ENCODE measurements at regions not wholly inside any gene's neighbourhood (a gene's known extent, or its start where the extent isn't known, plus 50 kb on each side); places are given as distances from the start of the nearest gene placed in this dataset.
"Not testable (repeated sequence)": the region's sequence is repeated elsewhere in the genome, so short reads cannot be mapped to it uniquely, and the experiment has no call there.

DNA sequence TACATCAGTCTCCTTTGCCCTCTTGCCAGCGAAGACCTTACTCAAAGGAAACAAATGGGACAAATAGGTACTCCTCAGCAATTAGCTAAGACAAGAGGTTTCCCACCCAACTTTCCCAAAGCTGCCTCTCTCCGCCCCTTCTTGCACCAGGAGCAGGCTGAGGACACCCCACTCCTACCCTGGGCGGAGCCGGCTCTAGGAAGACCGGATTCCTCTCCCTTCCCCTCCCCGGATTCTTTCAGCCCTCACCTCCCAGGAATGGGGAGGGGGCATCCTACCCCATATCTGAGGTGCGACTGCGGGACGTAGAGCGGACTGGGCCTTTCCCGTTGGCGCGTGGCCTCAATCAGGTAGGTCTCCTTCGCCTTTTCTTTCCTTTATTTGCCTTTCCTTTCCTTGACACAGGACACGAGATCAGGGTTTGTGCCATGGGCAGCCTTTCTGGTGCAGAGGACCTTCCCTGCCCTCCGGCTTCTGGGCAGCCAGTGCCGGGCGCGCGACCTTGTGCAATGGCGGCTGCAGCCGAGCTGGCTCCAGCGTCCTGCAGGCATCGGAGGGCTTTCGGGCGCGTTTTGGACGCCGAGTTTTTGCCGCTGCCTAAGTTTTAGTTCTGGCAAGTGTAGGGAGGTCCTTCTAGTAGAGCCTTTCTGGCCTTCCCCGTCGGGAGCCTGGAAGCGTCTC, 279.9 kb downstream of the PLS3 start:
- DNase-seq, result not testable (repeated sequence)

DNA sequence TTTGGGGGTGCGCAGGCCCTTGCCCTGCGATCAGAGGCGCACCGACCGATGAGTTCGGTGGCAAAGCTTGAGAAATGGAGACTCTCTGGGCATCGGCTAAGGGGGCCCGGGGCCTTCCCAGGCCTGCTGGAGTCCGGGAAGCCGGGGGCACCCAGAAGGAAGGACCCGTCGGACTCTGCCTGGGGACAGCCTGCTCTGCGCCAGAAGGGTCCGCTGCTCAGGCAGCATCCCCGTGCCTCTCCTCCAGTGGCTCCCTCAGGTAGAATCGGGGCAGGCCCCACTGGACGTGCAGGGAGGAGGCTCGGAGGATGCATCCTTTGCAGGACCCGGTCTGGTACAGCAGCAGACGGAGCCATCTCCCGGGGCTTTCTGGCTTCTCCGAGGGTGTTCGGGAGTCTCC, 290.0 kb downstream of the PLS3 start:
- not testable (repeated sequence) for DNase-seq

DNA sequence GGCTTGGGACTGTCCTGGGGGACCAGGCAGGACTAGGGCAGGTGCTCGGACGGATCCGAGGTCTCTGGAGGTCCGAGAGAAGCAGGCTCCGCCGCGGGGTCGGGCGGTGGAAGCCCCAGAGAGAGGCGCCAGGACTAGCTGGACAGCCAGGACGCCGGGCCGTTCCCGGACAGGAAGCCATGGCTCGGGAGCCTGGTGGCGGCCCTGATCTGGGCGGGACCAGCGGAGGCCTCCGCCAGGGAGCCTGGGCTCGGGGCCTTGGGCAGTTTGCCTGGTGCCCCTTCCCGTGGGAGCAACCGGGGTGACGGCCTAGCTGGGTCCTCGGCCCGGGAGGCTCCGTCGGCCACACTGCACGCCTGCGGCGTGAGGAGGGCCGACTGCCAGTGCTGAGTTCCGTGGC, 292.3 kb downstream of the PLS3 start:
- DNase-seq, result not testable (repeated sequence)

DNA sequence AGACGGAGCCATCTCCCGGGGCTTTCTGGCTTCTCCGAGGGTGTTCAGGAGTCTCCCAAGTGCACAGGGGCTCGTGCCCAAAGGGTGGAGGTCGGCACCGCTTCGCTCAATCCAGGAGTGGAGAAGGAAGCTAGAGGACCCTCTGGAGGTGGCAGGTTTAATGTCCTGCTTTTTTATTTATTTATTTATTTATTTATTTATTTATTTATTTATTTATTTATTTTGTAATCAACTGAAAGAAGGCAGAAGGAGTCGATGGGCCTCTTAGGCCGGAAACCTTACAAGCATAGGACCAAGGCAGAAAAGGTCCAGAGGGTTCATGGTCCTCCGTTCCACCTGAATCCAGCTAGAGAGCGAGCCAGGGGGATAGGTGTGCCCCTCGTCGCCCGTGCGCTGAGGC, 289.4 kb upstream of the AGTR2 start:
- DNase-seq, result not testable (repeated sequence)

DNA sequence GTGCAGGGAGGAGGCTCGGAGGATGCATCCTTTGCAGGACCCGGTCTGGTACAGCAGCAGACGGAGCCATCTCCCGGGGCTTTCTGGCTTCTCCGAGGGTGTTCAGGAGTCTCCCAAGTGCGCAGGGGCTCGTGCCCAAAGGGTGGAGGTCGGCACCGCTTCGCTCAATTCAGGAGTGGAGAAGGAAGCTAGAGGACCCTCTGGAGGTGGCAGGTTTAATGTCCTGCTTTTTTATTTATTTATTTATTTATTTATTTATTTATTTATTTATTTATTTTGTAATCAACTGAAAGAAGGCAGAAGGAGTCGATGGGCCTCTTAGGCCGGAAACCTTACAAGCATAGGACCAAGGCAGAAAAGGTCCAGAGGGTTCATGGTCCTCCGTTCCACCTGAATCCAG, 286.4 kb upstream of the AGTR2 start:
- not testable (repeated sequence) for DNase-seq

DNA sequence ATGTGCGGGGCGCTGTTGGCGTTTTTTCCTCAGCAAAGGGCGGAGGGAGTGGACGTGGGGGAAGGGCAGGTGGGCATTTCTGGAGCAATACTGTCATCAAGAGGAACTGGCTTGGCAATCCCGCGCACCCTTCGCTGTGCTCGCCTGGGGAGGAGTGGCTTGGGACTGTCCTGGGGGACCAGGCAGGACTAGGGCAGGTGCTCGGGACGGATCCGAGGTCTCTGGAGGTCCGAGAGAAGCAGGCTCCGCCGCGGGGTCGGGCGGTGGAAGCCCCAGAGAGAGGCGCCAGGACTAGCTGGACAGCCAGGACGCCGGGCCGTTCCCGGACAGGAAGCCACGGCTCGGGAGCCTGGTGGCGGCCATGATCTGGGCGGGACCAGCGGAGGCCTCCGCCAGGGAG, 282.5 kb upstream of the AGTR2 start:
- not testable (repeated sequence) for DNase-seq

DNA sequence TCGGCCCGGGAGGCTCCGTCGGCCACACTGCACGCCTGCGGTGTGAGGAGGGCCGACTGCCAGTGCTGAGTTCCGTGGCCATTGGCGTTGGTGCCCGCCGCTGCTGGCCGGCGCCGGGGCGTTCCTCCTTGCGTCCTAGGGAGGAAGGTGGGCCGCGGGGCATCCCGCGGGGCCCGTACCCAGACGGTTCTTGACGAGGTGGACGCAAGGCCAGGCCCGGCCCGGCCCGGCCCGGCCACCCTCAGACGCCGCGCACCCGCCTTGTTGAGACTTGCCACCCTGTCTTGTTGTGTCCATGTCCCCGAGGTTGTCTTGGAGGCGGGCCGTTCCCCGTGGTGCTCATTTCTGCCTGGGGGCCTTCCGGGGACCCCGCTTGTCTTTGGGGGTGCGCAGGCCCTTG, 282.0 kb upstream of the AGTR2 start:
- not testable (repeated sequence) for DNase-seq

DNA sequence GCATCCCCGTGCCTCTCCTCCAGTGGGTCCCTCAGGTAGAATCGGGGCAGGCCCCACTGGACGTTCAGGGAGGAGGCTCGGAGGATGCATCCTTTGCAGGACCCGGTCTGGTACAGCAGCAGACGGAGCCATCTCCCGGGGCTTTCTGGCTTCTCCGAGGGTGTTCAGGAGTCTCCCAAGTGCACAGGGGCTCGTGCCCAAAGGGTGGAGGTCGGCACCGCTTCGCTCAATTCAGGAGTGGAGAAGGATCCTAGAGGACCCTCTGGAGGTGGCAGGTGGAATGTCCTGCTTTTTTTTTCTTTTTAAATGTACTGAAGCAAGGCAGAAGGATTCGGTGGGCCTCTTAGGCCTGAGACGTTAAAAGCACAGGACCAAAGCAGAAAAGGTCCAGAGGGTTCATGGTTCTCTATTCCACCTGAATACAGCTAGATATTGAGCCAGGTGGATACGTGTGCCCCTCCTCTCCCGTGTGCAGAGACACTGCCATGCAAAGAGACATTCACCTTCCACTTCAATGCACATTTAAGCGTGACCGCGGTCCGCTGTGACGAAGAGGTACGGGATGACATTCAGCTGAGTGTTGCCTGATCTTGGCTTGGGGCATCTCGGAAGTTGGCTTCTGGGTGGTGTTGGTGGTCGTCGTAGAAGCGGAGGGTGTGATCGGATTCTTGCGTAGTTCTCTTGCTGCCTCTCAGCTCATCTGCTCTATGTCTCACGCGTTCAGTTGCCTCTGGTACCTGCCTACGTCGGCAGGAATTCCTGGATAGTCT, 281.2 kb upstream of the AGTR2 start:
- DNase-seq, result no peak

DNA sequence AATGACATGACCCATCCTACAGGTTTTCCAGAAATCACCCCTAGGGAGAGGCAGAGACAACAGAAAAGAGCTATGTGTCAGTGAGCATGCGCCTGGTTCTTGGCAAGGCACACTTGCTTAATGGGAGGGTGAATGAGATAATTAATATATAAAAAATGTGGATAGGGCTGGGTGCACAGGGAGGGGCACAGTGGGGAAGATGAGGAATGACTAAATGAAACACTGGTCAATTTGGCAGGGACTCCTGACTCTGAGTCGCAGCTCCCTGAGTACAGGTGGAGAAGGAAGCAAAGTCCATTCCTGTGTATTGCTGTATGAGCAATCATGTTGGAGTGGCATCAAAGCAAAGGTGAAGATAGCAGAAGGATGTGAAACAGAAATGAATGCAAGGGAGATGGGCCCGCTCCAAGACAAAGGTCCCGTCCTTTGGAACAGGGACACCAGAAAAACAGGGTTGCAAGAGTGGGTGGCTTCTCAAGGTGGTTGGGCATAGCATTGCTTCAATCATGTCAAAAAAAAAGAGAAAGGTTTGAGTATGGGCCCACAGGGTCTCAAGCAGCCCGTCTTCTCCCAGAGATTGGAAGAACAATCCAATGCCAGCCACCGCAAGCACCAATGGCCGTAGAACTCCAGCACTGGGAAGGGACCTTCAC, 278.4 kb upstream of the AGTR2 start:
- DNase-seq, result no peak

DNA sequence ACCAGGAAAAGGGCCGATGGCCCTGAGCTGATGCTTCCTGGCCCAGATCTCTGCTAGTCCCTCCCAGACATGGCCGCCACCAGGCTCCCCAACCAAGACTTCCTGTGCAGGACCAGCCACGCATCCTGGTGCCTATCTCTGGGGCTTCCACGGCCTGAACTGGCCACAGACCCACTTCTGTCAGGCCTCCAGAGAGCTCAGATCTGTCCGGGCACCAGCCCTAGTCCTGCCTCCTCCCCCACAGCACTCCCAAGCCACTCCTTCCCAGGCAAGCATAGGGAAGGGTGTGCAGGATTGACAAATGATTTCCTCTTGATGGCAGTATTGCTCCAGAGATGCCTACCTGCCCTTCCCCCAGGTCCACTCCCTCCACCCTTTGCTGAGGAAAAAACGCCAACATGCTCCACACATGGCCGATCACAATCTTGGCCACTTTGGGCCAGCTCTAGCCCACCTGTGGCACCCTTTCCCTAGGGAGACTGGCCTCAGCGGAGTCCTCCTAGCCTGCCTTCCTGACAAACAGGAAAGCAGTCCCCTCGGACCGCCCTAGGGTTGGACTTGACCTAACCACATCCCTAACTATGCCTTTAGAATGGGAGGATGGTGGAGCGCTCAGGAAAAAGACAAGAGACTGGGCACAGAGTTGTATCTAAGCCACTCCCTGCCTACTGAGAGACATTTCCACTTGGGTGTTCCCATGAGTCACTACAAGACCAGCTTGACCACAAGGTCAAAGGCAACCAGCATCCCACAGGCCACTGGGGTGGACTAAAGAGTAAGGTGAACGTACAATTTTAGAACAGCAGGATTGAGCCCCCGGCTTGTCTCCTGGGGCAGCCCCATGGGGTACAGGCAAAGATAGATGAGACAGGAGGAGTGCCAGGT, 277.5 kb upstream of the AGTR2 start:
- no peak for DNase-seq

DNA sequence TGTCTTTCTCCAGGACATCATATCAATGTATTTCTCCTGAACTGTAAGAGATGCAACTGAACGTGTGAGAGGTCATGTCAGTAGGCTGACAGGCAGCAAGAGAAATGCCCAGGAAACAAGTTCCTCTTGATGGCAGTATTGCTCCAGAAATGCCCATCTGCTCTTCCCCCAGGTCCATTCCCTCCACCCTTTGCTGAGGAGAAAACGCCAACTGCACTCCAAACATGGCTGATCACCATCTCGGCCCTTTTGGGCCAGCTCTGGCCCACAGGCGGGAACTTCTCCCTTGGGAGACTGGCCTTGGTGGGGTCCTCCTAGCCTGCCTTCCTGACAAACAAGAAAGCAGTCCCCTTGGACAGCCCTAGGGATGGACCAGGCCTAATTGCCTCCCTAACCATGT, 276.5 kb upstream of the AGTR2 start:
- no peak for DNase-seq

DNA sequence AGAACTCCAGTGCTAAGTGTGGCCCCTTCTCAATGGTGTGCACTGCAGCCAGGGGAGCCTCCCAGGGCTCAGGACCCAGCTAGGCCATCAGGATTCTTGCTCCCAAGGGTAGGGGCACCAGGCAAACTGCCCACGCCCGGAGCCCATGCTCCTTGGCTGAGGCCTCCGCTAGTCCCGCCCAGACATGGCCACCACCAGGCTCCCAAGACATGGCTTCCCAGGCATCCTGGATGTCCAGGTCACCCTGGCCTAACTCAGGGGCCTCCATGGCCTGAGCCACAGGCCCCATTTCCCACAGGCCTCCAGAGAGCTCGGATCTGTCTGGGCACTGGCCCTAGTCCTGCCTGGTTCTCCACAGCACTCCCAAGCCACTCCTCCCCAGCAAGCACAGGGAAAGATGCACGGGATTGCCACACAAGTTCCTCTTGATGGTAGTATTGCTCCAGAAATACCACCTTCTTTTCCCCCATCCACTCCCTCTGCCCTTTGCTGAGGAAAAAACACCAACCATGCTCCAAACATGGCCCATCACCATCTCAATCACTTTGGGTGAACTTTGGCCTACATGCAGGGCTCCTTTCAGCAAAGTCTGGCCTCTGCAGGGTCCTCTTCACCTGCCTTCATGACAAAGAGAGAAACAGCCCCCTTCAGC, 274.7 kb upstream of the AGTR2 start:
- no peak for DNase-seq

DNA sequence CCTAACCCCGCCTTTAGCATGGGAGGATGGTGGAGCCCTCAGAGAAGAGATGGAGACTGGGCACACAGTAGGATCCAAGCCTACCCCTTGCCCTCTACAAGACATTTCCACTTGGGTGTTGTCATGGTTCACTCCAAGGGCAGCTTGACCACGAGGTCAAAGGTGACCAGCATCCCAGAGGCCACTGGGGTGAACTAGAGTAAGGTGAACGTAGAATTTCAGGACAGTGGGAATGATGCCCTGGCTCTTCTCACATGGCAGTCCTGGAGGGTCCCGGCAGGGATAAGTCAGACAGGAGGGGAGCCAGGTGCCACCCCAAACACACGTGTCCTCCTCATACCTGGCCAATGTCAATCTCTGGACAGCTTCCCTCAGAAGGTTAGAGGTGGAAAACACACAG, 274.2 kb upstream of the AGTR2 start:
- no peak for DNase-seq

DNA sequence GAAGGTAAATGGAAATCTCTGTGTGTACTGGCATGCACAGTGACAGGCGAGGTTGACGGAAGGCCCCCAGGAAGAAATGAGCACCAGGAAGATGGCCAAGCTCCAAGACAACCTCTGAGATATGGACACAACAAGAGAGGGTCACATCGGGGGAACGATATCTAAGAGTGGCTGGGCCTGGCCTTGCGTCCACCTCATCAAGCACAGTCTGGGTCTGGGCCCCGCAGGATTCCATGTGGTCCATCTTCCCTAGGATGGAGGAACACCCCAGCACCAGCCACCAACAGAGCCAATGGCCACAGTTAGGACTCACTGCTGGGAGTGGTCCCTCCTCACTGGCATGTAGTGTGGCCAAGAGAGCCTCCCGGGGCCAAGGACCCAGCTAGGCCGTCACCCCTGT, 272.6 kb upstream of the AGTR2 start:
- DNase-seq, result no peak

DNA sequence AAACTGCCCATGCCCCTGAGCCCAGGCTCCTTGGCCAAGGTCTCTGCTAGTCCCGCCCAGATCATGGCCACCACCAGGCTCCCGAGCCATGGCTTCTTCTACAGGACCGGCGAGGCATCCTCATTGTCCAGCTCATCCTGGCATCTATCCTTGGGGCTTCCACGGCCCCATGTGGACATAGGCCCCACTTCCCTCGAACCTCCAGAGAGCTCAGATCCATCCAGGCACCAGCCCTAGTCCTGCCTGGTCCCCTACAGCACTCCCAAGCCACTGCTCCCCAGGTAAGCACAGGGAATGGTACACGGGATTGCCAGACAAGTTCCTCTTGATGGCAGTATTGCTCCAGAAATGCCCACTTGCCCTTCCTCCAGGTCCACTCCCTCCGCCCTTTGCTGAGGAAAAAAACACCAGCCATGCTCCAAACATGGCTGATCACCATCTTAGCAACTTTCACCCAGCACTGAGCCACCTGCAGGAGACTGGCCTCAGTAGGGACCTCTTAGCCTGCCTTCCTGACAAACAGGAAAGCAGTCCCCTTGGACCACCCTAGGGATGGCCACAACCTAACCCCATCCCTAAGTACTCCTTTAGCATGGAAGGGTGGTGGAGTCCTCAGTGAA, 272.1 kb upstream of the AGTR2 start:
- DNase-seq, result no peak

DNA sequence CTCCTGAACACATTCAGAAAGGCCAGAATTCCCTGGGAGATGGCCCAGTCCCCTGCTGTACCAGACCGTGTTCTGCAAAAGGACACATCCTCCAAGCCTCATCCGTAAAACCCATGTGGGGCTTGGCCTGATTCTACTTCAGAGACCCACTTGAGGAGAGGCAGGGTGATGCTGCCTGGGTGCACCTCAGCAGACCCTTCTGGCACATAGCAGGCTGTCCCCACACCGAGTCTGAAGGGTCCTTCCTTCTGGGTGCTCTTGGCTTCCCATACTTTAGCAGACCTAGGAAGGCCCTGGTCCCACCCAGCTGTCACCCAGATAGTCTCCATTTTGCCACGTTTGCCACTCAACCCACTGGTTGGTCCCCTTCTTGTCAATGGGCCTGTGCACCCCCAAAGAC, 270.1 kb upstream of the AGTR2 start:
- no peak for DNase-seq

DNA sequence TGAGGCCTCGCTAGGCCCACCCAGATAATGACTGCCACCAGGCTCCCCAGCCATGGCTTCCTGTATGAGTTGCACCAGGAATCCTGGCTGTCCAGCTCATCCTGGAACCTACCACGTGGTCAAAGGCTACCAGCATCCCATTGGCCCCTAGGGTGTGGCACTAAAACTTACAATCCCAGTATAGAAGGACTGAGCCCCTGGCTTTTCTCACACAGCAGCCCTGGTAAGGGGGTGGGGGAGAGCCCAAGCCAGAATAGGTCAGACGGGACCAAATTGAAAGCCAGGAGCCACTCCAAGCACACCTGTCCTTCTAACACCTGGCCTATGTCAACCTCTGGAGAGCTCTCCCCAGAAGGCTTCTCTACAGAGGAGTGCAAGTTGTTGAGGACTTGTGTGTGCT, 269.3 kb upstream of the AGTR2 start:
- DNase-seq, result no peak

DNA sequence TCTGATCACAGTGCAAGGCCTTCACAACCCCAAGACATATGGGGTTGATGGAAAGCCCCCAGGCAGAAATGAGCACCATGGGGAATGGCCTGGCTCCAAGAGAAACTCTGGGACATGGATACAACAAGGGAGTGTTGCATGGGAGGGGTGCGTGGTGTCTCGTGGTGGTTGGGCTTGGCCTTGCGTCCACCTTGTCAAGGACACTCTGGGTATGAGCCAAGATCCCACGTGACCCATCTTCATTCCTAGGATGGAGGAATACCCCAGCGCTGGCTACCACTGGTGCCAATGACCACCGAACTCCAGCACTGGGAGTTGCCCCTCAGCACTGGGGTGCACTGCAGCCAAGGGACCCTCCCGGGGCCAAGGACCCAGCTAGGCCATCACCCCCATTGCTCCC, 267.5 kb upstream of the AGTR2 start:
- DNase-seq, result no peak

DNA sequence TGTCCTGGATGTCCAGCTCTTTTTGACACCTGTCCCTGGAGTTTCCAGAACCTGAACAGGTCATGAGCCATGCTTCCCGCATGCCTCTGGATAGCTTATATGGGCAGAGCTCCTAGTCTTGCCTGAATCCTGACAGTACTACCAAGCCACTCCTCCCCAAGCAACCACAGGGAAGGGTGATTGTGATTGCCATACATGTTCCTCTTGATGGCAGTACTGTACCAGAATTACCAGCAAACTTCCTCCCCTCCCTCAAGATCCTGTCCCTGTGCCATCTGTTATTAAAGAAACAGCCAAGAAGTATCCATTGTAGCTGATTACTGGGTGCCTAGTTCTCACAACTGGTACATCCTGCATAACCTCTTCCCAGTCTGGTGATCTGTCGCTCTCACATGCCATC, 264.3 kb upstream of the AGTR2 start:
- no peak for DNase-seq

DNA sequence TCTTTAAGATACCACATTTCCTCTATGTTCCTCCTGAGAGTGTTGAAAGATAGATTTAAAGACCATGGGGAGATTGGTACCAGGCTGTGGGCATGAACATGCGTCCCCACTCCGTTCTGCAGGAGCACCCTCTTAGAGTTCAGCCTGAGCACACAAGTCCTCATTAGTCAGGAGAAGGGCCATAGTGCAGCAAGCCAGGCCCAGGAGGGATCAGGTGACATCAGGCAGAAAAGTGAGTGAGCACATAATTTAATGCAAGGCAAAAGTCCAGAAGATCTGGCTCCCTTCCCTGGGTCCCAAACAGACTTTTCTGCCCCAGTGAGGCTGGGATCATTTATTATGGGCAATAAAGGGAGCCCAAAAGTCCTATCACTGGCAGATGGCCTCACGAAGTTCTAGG, 263.7 kb upstream of the AGTR2 start:
- DNase-seq, result no peak

DNA sequence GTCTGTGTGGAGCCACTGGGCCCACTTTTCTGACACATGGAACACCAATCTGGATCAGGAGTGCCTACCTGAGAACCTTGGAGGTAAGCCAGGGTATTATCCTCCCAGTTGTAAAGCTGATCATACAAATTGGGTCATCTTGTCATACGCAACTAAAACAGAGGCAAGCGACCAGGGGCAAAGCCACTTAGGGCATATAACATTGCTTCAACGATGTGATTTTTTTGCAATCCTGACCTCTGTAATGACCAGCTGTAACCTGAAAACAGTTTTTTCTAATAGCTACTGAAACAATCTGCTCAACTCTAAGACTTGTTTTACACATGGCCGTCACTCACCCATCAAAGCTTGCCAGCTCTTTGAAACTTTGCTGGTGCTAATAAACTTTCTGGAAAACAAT, 261.5 kb upstream of the AGTR2 start:
- DNase-seq, result no peak

DNA sequence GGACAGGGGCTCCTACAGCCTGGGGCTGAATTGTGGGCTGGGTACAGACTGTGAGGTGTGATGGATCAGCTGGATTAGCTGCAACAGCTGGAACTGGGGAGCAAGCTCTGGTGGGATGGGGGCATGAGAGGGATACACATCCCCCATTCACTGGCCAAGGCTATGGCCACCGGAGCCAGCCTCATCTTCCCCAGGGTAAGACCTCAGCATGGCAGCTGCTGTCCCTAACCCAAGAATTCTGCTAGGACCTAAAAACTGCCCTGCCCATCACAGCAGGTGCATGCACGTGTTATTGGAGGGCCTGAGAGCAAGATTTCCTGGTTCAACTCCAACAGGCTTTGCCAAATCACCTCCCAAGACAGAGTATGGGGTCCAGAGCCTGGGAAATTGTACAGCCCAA, 258.6 kb upstream of the AGTR2 start:
- DNase-seq, result no peak

Data from CD4-positive, alpha-beta T cell treated with Interleukin-12 subunit alpha and Interleukin-12 subunit beta, for 1 hour (primary cell).